GM13977 (cell line): ENCODE measurements at regions not wholly inside any gene's neighbourhood (a gene's known extent, or its start where the extent isn't known, plus 50 kb on each side); places are given as distances from the start of the nearest gene placed in this dataset.

Source experiments
- DNase-seq: peaks from one replicate; pipeline ENCODE4 v3.0.0; 2012; ENCODE audit warnings: low spot score
- in situ Hi-C: fragments of 300-500 bp; cut with MboI; formaldehyde crosslinking; loops from one replicate; pipeline ENCODE4 v1.12.0; 2022; ENCODE audit warnings: low sequenced_read_pairs, low pct_unique_long_range_greater_than_20kb, mixed read lengths, inconsistent platforms; ENCODE audit not compliant: unreplicated experiment
- TF ChIP-seq, protein P1 (sequence below): IDR thresholded peaks from 2 replicates; pipeline ENCODE4 v1.5.1; 2012; ENCODE audit warnings: mild to moderate bottlenecking, control low read depth; ENCODE audit not compliant: insufficient read depth; ENCODE audit errors: extremely low read depth, missing control alignments

DNA sequence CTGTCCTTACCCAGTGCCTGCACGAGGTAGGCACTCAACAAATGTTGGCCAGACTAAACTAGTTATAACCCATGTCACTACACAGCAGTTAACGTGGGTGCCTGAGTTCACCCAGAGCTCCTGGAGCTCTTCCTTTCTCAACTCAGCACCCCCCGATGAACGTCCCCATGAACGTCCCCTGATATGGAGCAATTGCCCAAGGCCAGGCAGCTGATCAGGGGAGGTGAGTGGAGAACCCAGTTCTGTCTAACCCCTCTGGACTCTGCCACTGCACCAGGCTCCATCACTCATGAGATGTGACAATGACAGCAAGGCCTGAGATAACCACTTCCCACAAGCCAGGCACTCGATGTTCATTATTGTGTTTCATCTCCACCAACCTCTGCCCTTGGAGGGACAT, 199.0 kb downstream of the BCL11B start:
- in situ Hi-C loops, result no loop called here
- no peak for DNase-seq
- TF ChIP-seq, protein P1, sequence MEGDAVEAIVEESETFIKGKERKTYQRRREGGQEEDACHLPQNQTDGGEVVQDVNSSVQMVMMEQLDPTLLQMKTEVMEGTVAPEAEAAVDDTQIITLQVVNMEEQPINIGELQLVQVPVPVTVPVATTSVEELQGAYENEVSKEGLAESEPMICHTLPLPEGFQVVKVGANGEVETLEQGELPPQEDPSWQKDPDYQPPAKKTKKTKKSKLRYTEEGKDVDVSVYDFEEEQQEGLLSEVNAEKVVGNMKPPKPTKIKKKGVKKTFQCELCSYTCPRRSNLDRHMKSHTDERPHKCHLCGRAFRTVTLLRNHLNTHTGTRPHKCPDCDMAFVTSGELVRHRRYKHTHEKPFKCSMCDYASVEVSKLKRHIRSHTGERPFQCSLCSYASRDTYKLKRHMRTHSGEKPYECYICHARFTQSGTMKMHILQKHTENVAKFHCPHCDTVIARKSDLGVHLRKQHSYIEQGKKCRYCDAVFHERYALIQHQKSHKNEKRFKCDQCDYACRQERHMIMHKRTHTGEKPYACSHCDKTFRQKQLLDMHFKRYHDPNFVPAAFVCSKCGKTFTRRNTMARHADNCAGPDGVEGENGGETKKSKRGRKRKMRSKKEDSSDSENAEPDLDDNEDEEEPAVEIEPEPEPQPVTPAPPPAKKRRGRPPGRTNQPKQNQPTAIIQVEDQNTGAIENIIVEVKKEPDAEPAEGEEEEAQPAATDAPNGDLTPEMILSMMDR, result no peak

DNA sequence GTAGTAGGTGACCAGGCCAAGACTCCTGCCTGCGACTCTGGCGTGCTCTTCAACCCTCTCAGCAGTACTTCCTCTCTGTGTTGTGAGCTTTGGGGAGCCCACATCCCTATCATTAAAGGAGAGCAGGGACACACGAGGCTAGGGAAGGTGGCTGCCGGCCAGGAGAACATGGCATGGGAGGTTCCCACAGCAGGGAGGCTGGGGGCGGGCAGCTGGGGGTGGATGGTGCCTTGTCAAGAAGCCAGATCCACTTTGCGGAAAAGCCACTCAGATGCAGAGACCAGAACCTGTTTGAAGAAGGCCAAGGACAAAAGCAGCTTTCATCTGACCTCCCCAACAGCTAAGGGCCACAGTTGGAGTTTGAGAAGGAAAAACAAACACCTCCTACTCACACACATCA, 198.6 kb downstream of the BCL11B start:
- in situ Hi-C loops, result no loop called here
- TF ChIP-seq, protein P1, result no peak

DNA sequence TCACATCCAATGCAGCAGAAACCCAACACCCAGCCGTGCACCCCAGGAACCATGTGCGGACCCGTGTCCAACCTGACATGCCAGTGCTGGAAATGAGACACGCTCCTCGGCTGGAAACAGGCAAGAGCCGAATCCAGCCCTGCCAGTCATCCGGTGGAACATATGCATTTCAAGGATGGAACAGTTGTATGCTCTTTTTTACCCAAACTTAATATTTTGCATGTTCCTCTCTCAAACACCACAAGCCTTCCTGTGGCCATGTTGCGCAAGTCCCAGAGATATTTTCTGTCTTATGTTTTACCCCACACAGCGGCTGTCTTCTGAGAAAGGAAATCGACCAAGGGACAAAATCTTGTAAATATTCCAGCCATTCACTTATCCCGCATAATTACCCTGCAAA, 196.9 kb downstream of the BCL11B start:
- in situ Hi-C loops, result no loop called here
- DNase-seq, result no peak
- TF ChIP-seq, protein P1, result no peak

More for the DNA sequence above, 198.6 kb downstream of the BCL11B start:
- DNase-seq, result no peak

GRCh38 chr14:99075771-99076375, 196.1 kb downstream of the BCL11B start:
- DNase-seq, result no peak
- in situ Hi-C loops, result no loop called here
- TF ChIP-seq, protein P1, result no peak

DNA sequence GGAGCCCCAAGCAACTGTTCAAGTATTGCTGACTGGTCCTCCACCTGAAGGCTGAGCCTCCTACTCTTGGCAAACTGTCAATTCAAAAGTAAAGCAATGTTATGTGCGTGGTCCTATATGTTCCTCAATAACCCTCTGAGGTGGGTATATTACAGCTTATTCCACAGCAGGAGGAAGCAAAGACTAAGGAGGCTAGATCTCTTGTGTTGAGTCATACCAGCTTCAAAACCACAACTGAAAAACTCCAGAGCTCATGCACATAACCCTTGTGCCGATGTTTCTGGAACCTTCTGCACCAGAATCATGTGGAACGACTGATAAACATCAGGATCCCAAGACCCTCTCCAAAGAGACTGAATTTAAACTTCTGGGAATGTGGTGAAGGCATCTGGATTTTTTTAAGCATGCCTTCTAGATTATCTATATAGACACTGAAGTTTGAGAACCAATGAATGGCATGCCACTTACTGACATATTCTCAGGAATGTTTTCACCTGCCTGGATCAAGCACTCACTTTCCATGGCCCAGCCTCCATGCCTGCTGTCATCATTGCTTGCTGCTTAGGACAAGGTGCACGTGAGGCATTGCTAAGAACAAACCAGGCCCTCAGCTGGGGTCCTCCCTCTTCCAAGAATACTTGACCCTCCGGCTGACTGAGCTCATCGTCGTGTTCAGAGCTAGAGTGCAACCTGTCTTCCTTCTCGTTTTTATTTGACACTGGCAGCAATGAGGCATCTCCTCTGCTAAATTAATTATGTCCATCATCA, 194.7 kb downstream of the BCL11B start:
- no peak for DNase-seq
- in situ Hi-C loops, result no loop called here
- TF ChIP-seq, protein P1, result no peak

DNA sequence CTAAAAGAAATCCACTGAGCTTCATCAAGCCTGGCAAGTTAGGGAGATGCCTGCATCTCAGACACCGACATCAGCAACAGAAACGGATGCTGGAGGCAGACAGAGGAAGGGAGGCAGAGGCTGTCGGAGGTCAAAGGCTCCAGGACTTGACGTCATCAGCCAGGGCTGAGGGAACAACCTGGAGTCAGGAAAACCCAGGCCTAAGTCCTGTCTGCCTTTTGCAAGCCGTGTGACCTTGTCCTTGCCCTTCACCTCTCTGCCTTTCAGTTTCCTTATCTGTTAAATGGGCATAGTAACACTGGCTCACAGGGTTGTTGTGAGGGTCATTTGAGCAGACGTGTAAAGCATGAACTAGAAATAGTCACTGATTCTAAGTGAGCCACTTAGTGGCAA, 194.2 kb downstream of the BCL11B start:
- DNase-seq, result no peak
- in situ Hi-C loops, result no loop called here

More for the DNA sequence above, 194.2 kb downstream of the BCL11B start:
- TF ChIP-seq, protein P1, result no peak
